LNCAP (cell line): ENCODE measurements at regions not wholly inside any gene's neighbourhood (a gene's known extent, or its start where the extent isn't known, plus 50 kb on each side); places are given as distances from the start of the nearest gene placed in this dataset.

Source experiments
- TF ChIP-seq, protein P1 (sequence below): fragments of 450-650 bp; IDR thresholded peaks from 2 replicates; pipeline ENCODE4 v1.5.1; 2017; ENCODE audit warnings: mild to moderate bottlenecking

DNA sequence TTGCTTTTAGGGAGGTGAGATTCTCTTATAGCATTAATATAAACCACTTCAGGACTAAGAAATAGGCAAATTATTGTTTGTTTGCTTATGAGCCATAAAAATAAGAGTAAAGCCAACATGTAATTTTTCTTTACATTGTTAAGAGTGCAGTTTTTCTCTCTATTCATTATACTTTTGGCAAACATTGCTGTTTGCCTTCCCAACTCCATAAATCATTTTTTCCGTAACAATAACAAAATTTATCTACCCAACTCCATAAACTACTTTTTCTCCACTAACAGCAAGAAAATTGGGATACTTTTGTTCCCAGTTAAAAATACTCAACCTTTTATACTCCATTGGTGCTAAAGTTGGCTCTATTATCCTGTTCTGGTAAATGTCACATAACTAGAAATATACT lies 229.7 kb upstream of the GPRIN3 start:
- TF ChIP-seq, protein P1, sequence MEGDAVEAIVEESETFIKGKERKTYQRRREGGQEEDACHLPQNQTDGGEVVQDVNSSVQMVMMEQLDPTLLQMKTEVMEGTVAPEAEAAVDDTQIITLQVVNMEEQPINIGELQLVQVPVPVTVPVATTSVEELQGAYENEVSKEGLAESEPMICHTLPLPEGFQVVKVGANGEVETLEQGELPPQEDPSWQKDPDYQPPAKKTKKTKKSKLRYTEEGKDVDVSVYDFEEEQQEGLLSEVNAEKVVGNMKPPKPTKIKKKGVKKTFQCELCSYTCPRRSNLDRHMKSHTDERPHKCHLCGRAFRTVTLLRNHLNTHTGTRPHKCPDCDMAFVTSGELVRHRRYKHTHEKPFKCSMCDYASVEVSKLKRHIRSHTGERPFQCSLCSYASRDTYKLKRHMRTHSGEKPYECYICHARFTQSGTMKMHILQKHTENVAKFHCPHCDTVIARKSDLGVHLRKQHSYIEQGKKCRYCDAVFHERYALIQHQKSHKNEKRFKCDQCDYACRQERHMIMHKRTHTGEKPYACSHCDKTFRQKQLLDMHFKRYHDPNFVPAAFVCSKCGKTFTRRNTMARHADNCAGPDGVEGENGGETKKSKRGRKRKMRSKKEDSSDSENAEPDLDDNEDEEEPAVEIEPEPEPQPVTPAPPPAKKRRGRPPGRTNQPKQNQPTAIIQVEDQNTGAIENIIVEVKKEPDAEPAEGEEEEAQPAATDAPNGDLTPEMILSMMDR: no peak

DNA sequence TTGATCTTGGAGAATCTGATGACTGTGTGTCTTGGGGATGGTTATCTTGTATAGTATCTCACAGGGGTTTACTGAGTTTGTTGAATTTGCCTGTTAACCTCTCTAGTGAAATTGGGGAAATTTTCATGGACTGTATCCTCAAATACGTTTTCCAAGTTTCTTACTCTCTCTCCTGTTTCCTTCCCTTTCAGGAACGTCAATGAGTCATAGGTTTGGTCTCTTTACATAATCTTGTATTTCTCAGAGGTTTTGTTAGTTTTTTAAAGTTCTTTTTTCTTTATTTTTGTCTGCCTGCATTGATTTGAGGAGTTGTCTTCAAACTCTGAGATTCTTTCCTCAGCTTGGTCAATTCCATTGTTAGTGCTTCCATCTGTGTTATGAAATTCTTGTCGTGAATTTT lies 227.7 kb upstream of the GPRIN3 start:
- TF ChIP-seq, protein P1: no peak

DNA sequence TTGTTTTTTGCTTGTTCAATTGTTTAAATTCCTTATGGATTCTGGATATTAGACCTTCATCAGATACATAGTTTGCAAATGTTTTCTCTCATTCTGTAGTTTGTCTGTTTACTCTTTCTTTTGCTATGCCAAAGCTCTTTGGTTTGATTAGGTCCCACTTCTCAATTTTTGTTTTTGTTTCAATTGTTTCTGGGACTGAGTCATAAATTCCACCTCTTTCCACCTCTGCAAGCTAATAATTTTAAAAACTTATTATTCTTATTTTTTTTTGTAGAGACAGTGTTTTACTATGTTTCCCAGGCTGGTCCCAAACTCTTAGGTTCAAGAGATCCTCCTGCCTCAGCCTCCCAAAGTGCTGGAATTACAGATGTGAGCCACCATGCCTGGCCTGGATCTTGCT lies 226.8 kb upstream of the GPRIN3 start:
- TF ChIP-seq, protein P1: no peak

DNA sequence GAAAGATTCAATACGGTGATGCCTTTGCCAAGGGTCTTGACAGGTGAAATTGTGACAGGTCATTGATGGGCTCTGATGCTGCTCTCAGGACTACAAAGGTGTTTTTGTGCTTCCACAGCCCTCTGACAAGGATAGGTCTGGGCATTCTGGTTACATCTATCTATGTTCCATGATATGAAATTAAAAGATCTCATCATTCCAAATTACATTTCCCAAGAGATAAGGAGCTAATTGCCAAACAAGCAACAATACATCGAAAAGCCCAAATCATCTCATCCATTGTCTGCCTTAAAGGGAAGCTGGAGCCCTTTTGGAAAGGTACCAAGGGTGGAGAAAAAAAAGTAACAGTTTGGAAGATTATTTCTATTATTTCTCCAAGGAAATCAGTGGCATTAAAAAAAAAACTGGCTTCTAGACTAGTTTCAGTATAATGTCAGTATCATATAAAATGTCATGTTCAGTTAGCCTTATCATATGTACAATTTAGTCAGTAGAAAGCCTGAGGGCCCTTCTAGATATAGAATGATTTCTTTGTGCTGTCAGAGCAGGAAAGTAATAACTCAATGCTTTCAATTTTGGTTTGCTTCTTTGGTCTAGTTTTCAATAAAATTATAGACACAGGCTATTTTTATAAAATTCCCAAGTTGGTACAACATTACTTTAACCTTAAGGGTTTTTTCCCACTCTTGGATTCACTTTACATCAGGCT lies 224.5 kb upstream of the GPRIN3 start:
- TF ChIP-seq, protein P1: no peak

DNA sequence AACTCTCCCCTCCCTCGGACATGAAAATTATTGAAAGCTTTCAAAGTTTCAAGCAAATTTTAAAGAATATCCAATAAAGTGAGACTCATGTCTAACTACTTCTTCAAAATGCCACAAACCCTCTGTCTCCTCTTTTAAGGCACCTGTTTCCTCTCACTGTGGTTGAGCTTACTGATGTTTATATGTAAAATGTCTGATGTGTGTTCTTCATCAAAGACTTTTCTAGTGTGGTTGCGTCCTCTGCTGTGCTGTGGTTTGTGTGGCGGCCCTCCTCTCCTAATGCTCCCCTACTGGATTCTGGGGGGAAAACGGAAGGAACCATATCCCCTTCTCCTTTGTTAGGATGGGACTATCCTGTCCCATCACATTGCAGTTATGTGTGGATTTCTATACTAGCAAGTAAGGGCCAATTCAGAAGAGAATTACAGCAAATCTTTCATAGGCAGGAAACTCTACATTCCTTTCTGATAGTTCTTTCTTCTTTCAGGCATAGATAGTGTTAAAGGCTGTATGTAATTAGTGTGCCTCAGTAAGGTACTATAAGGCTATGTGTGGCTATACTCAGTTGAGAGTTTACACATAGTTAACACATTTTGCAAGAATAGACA lies 221.0 kb upstream of the GPRIN3 start:
- TF ChIP-seq, protein P1: no peak

DNA sequence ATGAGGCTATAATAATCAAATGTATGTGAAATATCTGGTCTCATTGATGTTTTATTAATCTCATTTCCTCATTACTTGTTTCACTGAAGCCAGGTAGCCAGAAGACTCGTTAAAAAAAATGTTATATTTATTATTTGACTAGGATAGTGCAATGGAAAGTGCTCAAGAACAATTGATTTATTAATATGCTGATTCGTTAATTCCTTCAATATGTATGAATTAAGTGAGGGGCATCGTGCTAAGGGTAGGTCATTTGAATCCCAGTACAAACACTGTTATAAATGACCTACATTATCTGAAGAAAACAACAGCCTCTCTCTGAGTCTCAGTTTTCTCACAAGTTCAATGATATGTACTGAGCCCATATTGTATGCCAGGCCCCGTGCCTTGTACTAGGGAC lies 214.2 kb upstream of the GPRIN3 start:
- TF ChIP-seq, protein P1: no peak

DNA sequence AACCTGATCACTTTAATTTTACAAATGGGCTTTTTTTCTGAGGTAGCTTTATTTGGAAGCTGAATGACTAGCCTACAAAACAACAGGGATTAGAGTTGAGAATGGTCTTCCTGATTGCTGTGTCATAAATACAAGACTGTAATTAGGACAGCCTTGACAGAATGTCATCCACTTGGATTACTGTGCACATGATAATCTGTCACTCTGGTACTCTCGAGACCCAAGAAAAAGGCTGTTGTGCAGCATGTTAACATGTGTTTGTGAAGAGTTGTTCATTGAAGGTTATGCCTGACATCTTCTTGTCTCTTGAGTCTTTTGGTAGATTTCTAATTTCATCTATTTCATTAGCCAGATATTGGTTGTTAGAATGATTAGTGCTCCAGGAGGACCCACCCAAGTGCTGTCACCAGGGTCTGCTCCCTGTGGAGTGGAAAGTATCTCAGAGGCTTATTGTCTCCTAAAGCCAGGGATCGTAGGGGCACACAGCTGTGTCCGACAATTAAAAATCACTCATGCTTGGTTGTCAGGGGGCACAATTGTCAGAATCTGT lies 212.2 kb upstream of the GPRIN3 start:
- TF ChIP-seq, protein P1: no peak
